DOHH2 (cell line): ENCODE measurements at regions not wholly inside any gene's neighbourhood (a gene's known extent, or its start where the extent isn't known, plus 50 kb on each side); places are given as distances from the start of the nearest gene placed in this dataset.
"Not testable (repeated sequence)": the region's sequence is repeated elsewhere in the genome, so short reads cannot be mapped to it uniquely, and the experiment has no call there.

ENCODE experiments used
- EZH2phosphoT487 ChIP-seq: fragments of 200-600 bp; sonication (generic); IDR thresholded peaks from 2 replicates; pipeline ENCODE4 v1.6.1; 2017; ENCODE audit warnings: borderline replicate concordance, mild to moderate bottlenecking, antibody characterized with exemption, low read length, moderate library complexity, mixed read lengths
- TF ChIP-seq, protein P1 (sequence below): fragments of 200-600 bp; sonication (generic); IDR thresholded peaks from one replicate; pipeline ENCODE4 v1.5.1; 2014; ENCODE audit warnings: antibody characterized with exemption, mild to moderate bottlenecking, low read depth, low read length; ENCODE audit not compliant: poor library complexity, severe bottlenecking

GRCh38 chr4:3893590-3893989, 127.4 kb downstream of the ADRA2C start:
- TF ChIP-seq, protein P1, sequence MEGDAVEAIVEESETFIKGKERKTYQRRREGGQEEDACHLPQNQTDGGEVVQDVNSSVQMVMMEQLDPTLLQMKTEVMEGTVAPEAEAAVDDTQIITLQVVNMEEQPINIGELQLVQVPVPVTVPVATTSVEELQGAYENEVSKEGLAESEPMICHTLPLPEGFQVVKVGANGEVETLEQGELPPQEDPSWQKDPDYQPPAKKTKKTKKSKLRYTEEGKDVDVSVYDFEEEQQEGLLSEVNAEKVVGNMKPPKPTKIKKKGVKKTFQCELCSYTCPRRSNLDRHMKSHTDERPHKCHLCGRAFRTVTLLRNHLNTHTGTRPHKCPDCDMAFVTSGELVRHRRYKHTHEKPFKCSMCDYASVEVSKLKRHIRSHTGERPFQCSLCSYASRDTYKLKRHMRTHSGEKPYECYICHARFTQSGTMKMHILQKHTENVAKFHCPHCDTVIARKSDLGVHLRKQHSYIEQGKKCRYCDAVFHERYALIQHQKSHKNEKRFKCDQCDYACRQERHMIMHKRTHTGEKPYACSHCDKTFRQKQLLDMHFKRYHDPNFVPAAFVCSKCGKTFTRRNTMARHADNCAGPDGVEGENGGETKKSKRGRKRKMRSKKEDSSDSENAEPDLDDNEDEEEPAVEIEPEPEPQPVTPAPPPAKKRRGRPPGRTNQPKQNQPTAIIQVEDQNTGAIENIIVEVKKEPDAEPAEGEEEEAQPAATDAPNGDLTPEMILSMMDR = peak; percentile 18
- not testable (repeated sequence) for TF ChIP-seq EZH2phosphoT487
